CD4-positive, alpha-beta T cell treated with Interleukin-15 for 4 hours (primary cell): ENCODE measurements at regions not wholly inside any gene's neighbourhood (a gene's known extent, or its start where the extent isn't known, plus 50 kb on each side); places are given as distances from the start of the nearest gene placed in this dataset.
"Not testable (repeated sequence)": the region's sequence is repeated elsewhere in the genome, so short reads cannot be mapped to it uniquely, and the experiment has no call there.

Experiments used
- DNase-seq: peaks from one replicate; pipeline ENCODE4 v3.0.0-alpha.2; 2020; ENCODE audit warnings: low spot score

GRCh38 chr2:125224188-125224587 is 1199.1 kb downstream of the CNTNAP5 start:
- DNase-seq = no peak

GRCh38 chr2:125224830-125225229 is 1199.7 kb downstream of the CNTNAP5 start:
- no peak for DNase-seq

GRCh38 chr2:125227843-125228392 is 1202.8 kb downstream of the CNTNAP5 start:
- no peak for DNase-seq

- no peak for DNase-seq
Measured at GRCh38 chr2:125240870-125241269, 1215.8 kb downstream of the CNTNAP5 start.

- DNase-seq = no peak
Measured at GRCh38 chr2:125243074-125243473, 1218.0 kb downstream of the CNTNAP5 start.

GRCh38 chr2:125254010-125254409 is 1228.9 kb downstream of the CNTNAP5 start:
- no peak for DNase-seq

- no peak for DNase-seq
Measured at GRCh38 chr2:125259451-125259850, 1234.4 kb downstream of the CNTNAP5 start.

- not testable (repeated sequence) for DNase-seq
Measured at GRCh38 chr2:125260366-125260930, 1235.4 kb downstream of the CNTNAP5 start.

GRCh38 chr2:125264453-125264852 is 1239.4 kb downstream of the CNTNAP5 start:
- DNase-seq = no peak

- DNase-seq = no peak
Measured at GRCh38 chr2:125267683-125268082, 1242.6 kb downstream of the CNTNAP5 start.

GRCh38 chr2:125272651-125273050 is 1247.6 kb downstream of the CNTNAP5 start:
- DNase-seq = no peak

GRCh38 chr2:125274718-125275117 is 1249.6 kb downstream of the CNTNAP5 start:
- no peak for DNase-seq

- DNase-seq = no peak
Measured at GRCh38 chr2:125280265-125280664, 1255.2 kb downstream of the CNTNAP5 start.

GRCh38 chr2:125281242-125281641 is 1256.2 kb downstream of the CNTNAP5 start:
- no peak for DNase-seq

GRCh38 chr2:125296742-125297141 is 1271.7 kb downstream of the CNTNAP5 start:
- DNase-seq = no peak

GRCh38 chr2:125310657-125311364 is 1285.7 kb downstream of the CNTNAP5 start:
- DNase-seq = no peak

- no peak for DNase-seq
Measured at GRCh38 chr2:125312342-125312741, 1287.3 kb downstream of the CNTNAP5 start.

- DNase-seq = no peak
Measured at GRCh38 chr2:125313806-125314205, 1288.7 kb downstream of the CNTNAP5 start.

- DNase-seq = no peak
Measured at GRCh38 chr2:125318740-125319139, 1293.7 kb downstream of the CNTNAP5 start.

GRCh38 chr2:125324273-125324672 is 1299.2 kb downstream of the CNTNAP5 start:
- DNase-seq = no peak

GRCh38 chr2:125330133-125330532 is 1305.0 kb downstream of the CNTNAP5 start:
- DNase-seq = no peak

GRCh38 chr2:125341353-125341752 is 1314.6 kb upstream of the GYPC start:
- no peak for DNase-seq

GRCh38 chr2:125353542-125353941 is 1302.4 kb upstream of the GYPC start:
- DNase-seq = not testable (repeated sequence)
